ENCODE measurements at regions not wholly inside any gene's neighbourhood (a gene's known extent, or its start where the extent isn't known, plus 50 kb on each side); places are given as distances from the start of the nearest gene placed in this dataset.

DNA sequence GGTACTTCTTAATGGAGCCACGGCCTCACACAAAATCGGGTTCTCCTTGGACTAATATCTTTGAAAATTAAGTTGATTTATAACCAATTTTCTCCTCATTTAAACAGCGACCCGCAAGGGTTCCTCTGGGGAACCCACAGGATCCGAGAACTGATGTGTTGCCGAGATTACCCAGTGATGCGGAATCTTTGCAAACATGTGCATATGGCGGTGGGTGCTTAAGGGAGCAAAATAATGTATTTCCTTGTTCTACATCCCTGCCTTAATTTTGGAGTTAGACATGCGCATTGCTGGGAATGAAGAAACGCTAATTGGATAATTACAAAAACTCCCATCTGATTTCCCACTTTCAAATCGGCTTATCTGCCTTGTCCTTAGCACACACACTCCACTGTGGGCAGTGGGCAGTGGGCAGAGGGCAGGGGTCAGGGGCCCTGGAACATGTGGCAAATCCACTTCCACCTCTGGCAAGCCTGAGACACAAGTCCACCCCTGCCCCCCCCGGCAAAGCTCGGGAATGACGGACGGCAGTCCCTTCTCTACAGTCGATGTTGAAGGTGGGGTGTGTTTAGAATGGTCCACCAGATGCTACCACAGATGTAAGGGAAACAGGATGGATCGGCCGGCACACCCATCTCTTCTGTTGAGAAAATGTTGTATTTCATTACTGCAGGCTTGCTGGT is 137.4 kb upstream of the CDH4 start:
- intact Hi-C loops (cut with DNase I, micrococcal nuclease), result no loop called here
- ATAC-seq (no peak), DNase-seq (no peak)
- TF ChIP-seq, protein P1, sequence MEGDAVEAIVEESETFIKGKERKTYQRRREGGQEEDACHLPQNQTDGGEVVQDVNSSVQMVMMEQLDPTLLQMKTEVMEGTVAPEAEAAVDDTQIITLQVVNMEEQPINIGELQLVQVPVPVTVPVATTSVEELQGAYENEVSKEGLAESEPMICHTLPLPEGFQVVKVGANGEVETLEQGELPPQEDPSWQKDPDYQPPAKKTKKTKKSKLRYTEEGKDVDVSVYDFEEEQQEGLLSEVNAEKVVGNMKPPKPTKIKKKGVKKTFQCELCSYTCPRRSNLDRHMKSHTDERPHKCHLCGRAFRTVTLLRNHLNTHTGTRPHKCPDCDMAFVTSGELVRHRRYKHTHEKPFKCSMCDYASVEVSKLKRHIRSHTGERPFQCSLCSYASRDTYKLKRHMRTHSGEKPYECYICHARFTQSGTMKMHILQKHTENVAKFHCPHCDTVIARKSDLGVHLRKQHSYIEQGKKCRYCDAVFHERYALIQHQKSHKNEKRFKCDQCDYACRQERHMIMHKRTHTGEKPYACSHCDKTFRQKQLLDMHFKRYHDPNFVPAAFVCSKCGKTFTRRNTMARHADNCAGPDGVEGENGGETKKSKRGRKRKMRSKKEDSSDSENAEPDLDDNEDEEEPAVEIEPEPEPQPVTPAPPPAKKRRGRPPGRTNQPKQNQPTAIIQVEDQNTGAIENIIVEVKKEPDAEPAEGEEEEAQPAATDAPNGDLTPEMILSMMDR (IDR thresholded peaks at IDR 0.05), result no peak
- Histone ChIP-seq H3K9me3 (no peaks in the 10 kb centered on the region), H3K4me1 (ENCODE audit: low read depth) (no peaks in the 10 kb centered on the region), H3K4me3 (no peak overlapping the region), H3K36me3 (ENCODE audit: low read depth) (no peaks in the 10 kb centered on the region)

DNA sequence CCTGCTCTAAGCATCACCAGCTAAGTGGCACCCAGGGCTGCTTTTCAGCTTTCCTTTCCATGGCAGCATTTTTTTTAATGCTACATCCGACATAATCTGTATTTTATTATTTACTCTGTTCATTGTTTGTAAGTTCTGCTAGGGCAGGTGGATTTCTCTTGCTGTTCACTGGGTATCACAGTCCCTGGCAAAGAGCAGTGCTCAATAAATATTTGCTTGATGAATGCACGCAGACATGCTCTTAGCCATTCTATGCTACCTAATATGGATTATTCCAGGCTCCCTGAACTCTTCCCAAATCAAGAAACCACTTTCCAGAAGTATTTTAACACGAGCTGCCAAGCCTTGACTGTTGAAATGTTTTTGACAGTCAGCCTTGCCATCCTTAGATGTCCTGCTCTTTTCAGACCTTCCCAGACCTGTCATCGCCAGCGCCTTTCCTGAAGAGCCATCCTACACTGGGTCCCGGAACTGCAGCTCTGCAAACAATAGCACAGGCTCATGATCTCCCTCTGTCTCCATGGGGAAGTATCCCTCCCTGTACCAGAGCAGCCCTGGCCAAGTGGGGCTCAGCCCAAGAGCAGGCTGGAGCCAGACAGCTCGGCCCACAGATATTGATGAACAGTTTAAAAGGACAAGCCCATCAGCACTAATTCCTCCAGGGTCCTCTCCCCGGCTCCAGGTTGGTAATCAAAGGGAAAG is 136.5 kb upstream of the CDH4 start:
- ATAC-seq (no peak), DNase-seq (no peak)
- TF ChIP-seq, protein P1 (IDR thresholded peaks at IDR 0.05), result no peak
- Histone ChIP-seq H3K9me3 (no peaks in the 10 kb centered on the region), H3K4me1 (ENCODE audit: low read depth) (no peaks in the 10 kb centered on the region), H3K36me3 (ENCODE audit: low read depth) (no peaks in the 10 kb centered on the region), H3K4me3 (no peak overlapping the region)
- intact Hi-C loops (cut with DNase I, micrococcal nuclease), result no loop called here

DNA sequence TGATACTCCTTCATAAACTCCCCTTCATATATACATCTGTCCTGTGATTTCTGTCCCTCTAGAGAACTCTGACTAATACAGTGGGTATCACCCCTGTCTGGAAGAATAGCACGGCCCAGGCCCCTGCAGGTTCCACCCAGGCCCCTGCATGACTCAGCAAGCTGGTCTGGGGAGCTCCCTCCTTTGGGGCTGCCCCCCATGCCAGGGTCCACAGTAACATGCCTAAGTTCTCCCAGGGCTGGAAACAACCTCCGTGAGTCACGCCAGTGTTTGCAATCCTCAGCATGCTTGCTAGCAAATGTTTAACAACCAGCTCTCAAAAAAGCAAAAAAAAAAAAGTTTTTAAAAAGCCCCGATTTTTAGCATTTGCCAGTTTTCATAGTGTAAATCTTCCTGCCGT is 134.3 kb upstream of the CDH4 start:
- H3K36me3 ChIP-seq (ENCODE audit: low read depth), result no peaks in the 10 kb centered on the region
- TF ChIP-seq, protein P1 (IDR thresholded peaks at IDR 0.05), result no peak
- no peaks in the 10 kb centered on the region for H3K9me3 ChIP-seq
- intact Hi-C loops (cut with DNase I, micrococcal nuclease), result no loop called here
- DNase-seq (no peak), ATAC-seq (no peak)
- H3K4me1 ChIP-seq (ENCODE audit: low read depth), result no peaks in the 10 kb centered on the region
- no peak overlapping the region for H3K4me3 ChIP-seq

DNA sequence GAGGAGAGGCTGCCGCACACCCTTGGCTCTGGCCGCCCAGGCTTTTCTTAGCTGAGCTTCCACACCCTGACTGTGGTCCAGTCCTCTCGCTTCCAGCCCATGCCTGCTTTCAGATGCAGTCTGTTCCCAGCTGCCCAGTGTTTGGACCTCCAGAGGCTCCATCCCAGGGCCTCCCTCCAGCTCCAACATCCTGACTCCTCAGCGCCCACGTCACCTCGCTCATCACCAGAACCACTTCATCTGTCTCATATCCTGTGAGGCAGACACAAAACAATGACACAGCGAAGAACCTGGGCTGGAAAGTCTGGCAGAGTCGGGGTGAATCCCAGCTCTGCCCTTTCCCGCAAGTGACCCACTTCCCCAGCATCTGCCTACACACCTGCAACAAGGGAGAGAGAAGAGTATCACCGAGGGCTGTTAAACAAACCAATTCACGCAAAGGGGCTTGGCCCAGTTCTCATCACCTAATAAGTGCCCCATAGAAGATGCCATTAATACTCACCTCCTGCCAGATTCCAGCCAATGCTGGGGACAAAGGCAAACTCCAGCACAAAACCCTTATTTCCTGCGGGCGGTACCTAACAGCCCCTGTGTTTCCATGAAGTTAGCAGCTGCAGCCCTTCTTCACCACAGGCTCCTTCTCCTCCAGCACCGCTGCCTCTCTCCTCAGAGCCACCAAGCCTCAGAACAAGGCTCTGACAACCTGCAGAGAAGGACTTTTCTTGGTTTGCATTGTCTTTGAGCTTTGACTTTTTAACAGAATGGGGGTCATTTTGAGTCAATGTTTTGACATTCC is 133.4 kb upstream of the CDH4 start:
- Histone ChIP-seq H3K4me3 (no peak overlapping the region), H3K4me1 (ENCODE audit: low read depth) (no peaks in the 10 kb centered on the region), H3K36me3 (ENCODE audit: low read depth) (no peaks in the 10 kb centered on the region), H3K9me3 (no peaks in the 10 kb centered on the region)
- TF ChIP-seq, protein P1 (IDR thresholded peaks at IDR 0.05), result no peak
- no peak for ATAC-seq
- DNase-seq, result no peak
- intact Hi-C loops (cut with DNase I, micrococcal nuclease), result no loop called here

DNA sequence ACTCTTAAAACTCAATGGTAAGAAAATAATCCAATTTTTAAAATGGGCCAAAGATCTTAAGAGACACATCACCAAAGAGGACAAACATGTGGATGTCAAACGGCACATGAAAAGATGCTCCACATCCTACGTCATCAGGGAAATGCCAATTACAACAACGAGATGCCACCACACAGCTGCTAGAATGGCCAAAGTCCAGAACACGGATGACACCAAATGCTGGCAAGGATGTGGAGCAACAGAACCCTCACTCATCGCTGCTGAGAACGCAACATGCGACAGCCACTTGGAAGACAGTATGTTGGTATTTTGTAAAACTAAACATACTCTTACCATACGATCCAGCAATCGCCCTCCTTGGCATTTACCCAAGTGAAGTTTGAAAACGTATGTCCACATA is 132.8 kb upstream of the CDH4 start:
- no peaks in the 10 kb centered on the region for H3K4me1 ChIP-seq (ENCODE audit: low read depth)
- intact Hi-C loops (cut with DNase I, micrococcal nuclease), result no loop called here
- no peak overlapping the region for H3K4me3 ChIP-seq
- ATAC-seq (no peak), DNase-seq (no peak)
- TF ChIP-seq, protein P1 (IDR thresholded peaks at IDR 0.05), result no peak
- no peaks in the 10 kb centered on the region for H3K36me3 ChIP-seq (ENCODE audit: low read depth)
- H3K9me3 ChIP-seq, result no peaks in the 10 kb centered on the region
